T-helper 17 cell (primary cell): ENCODE measurements at regions not wholly inside any gene's neighbourhood (a gene's known extent, or its start where the extent isn't known, plus 50 kb on each side); places are given as distances from the start of the nearest gene placed in this dataset.
A peak's percentile ranks its signal among the peaks of the same experiment; 100 is the strongest.

Source experiments
- ATAC-seq: fragments of 150-1000 bp; cut with Tn5 transposase; 2 replicates; pipeline ENCODE4 v1.10.0; 2021; ENCODE audit warnings: mild to moderate bottlenecking, moderate library complexity
- DNase-seq, 3 donors: peaks; one replicate each; pipeline versions ENCODE4 v3.0.0 to v3.0.0-alpha.2; 2020 to 2021
- H3K9me3 ChIP-seq: one replicate; pipeline ENCODE4 v1.7.0; 2013; ENCODE audit warnings: low read length, mild to moderate bottlenecking; ENCODE audit not compliant: control insufficient read depth, poor library complexity, severe bottlenecking
- H3K27ac Mint-ChIP-seq: one replicate; pipeline ENCODE4 v1.8.0; 2022; ENCODE audit warnings: mild to moderate bottlenecking, moderate library complexity, mixed read lengths
- H3K27me3 Mint-ChIP-seq: one replicate; pipeline ENCODE4 v1.8.0; 2022; ENCODE audit warnings: mixed read lengths
- H3K36me3 Mint-ChIP-seq: one replicate; pipeline ENCODE4 v1.8.0; 2022; ENCODE audit warnings: low read depth, mixed read lengths
- H3K4me1 Mint-ChIP-seq: one replicate; pipeline ENCODE4 v1.8.0; 2022; ENCODE audit warnings: mild to moderate bottlenecking, mixed read lengths
- H3K4me3 Mint-ChIP-seq: one replicate; pipeline ENCODE4 v1.8.0; 2022; ENCODE audit warnings: mild to moderate bottlenecking, moderate library complexity, mixed read lengths

DNA sequence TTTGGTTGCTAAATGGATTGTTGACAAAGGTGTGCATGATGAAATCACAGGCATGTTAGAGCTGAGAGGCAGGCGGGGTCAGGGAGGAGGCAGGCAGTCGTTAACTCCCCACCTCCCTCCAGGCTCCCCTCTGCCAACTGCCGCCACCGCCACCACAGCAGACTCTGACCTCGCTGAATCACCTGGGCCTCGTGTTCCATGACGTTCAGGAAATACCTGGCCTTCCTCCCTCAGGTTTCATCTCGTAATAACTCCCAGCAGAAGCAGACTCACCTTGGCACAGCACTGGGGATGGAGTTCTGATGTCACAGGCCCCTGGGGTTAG lies 198.5 kb downstream of the KATNAL1 start:
- Mint-ChIP-seq H3K27me3 (peaks cover 24% of the 10 kb centered on the region), H3K36me3 (peaks cover 4% of the 10 kb centered on the region), H3K4me3 (no peak overlapping the region), H3K27ac (no peak overlapping the region), H3K4me1 (peaks cover 12% of the 10 kb centered on the region)
- DNase-seq (no peak), ATAC-seq (no peak)
- no peaks in the 10 kb centered on the region for H3K9me3 ChIP-seq

GRCh38 chr13:30108216-30108912 lies 199.0 kb downstream of the KATNAL1 start:
- no peaks in the 10 kb centered on the region for H3K9me3 ChIP-seq
- no peak overlapping the region for H3K27ac Mint-ChIP-seq
- peaks cover 24% of the 10 kb centered on the region for H3K27me3 Mint-ChIP-seq
- ATAC-seq: no peak
- peaks cover 12% of the 10 kb centered on the region for H3K4me1 Mint-ChIP-seq
- H3K36me3 Mint-ChIP-seq: peaks cover 4% of the 10 kb centered on the region
- no peak for DNase-seq
- H3K4me3 Mint-ChIP-seq: no peak overlapping the region

DNA sequence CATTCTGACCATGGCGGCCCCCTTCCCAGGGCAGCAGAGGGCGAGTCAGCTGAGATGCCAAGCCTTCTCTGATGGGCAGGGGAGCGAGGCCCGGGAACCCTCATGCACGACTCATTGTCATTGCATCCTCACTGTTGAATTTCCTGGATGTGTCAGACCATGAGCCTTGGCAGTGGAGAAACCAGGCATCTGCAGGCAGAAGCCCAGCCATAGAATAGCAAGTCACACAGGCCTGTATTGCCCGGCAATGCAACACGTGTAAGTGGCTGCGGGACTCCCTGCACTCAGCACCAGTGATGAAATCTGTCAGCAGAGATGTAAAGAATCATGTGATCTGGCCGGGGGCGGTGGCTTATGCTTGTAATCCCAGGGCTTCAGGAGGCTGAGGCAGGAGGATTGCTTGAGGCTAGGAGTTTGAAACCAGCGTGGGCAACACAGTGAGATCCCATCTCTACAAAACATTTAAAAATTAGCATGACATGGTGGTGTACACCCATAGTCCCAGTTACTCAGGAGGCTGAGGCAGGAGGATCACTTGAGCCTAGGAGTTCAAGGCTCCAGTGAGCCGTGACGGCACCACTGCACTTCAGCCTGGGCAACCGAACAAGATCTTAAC lies 199.7 kb downstream of the KATNAL1 start:
- DNase-seq (no peak), ATAC-seq (peak; percentile 39)
- peaks cover 30% of the 10 kb centered on the region for H3K27me3 Mint-ChIP-seq

GRCh38 chr13:30107121-30107520 lies 200.2 kb downstream of the KATNAL1 start:
- peaks cover 35% of the 10 kb centered on the region for H3K27me3 Mint-ChIP-seq
- no peak overlapping the region for H3K4me3 Mint-ChIP-seq
- no peak for ATAC-seq
- peaks cover 6% of the 10 kb centered on the region for H3K36me3 Mint-ChIP-seq
- no peak overlapping the region for H3K27ac Mint-ChIP-seq
- H3K4me1 Mint-ChIP-seq: peaks cover 7% of the 10 kb centered on the region
- no peak for DNase-seq
- H3K9me3 ChIP-seq: no peaks in the 10 kb centered on the region

More for the DNA sequence above, 199.7 kb downstream of the KATNAL1 start:
- no peak overlapping the region for H3K27ac Mint-ChIP-seq
- H3K4me3 Mint-ChIP-seq: no peak overlapping the region
- no peaks in the 10 kb centered on the region for H3K9me3 ChIP-seq
- peaks cover 9% of the 10 kb centered on the region for H3K4me1 Mint-ChIP-seq
- peaks cover 4% of the 10 kb centered on the region for H3K36me3 Mint-ChIP-seq

DNA sequence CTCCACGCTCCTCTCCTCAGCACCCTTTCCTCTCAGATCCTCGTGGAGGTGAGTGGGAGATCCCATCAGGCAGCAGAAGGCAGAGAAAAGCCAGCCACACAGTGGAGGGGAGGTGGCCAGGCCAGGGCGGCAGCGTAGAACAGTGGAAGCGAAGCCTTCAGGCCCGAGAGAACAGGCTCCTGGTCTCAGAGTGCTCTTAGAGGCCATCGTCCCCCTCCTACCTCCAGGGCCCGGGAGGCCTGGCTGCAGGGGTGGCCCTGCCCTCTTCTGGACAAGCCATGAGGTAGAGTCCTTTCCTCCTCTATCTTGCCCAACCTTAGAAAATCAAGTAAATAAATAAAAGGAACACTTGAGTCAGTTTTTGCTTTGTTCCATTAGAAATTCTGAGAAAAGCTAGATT lies 202.0 kb downstream of the KATNAL1 start:
- peaks cover 6% of the 10 kb centered on the region for H3K36me3 Mint-ChIP-seq
- H3K9me3 ChIP-seq: no peaks in the 10 kb centered on the region
- H3K4me3 Mint-ChIP-seq: no peak overlapping the region
- H3K27me3 Mint-ChIP-seq: peaks cover 30% of the 10 kb centered on the region
- no peak overlapping the region for H3K27ac Mint-ChIP-seq
- no peak for ATAC-seq
- H3K4me1 Mint-ChIP-seq: peaks cover 6% of the 10 kb centered on the region
- DNase-seq: no peak

GRCh38 chr13:30103161-30103840 lies 204.1 kb downstream of the KATNAL1 start:
- Mint-ChIP-seq H3K4me1 (peaks cover 2% of the 10 kb centered on the region), H3K4me3 (no peak overlapping the region), H3K27me3 (peaks cover 37% of the 10 kb centered on the region), H3K36me3 (peaks cover 6% of the 10 kb centered on the region), H3K27ac (no peak overlapping the region)
- DNase-seq (no peak), ATAC-seq (no peak)
- H3K9me3 ChIP-seq: no peaks in the 10 kb centered on the region

DNA sequence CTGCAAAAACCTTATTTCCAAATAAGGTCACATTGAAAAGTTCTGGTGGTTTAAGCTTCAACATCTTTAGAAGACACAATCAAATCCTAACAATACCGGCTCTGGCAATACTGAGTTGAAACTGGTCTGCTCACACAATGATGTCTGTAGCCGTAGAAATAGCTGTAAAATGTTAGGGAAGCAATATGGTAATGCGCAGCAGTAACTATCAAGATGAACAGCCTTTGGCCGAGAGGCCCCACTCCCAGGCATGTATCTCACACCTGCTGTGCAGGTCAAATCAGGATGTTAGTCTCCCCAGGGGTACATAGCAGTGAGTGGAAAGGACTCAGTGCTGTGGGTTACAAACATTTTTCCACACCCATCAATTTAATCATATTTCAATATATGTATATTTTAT lies 207.1 kb downstream of the KATNAL1 start:
- ATAC-seq: no peak
- Mint-ChIP-seq H3K4me3 (no peak overlapping the region), H3K4me1 (peaks cover 2% of the 10 kb centered on the region), H3K27me3 (peaks cover 33% of the 10 kb centered on the region), H3K27ac (no peak overlapping the region), H3K36me3 (peaks cover 5% of the 10 kb centered on the region)
- H3K9me3 ChIP-seq: no peaks in the 10 kb centered on the region
- DNase-seq: no peak

DNA sequence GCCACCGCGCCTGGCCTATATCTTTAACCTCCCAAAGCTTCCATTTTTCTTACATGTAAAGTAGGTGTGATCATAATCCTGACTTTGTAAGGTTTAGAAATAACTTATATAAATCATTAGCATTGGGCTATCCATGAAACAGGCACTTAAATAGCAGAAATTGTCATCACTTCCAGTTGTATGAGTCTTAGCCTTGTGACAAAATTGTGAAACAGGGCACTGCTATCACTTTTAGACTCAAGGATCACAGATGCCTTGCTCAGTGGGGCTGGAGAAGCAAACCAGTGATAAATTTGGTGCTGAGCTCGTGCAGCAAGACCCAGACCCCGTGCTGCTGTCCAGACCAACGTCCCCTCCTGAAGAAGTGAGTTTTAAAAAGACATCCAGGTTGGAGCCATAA lies 209.7 kb downstream of the KATNAL1 start:
- no peak for ATAC-seq
- H3K9me3 ChIP-seq: no peaks in the 10 kb centered on the region
- H3K27ac Mint-ChIP-seq: no peak overlapping the region
- no peak for DNase-seq
- peaks cover 20% of the 10 kb centered on the region for H3K27me3 Mint-ChIP-seq
- H3K4me1 Mint-ChIP-seq: peaks cover under 1% of the 10 kb centered on the region
- H3K4me3 Mint-ChIP-seq: no peak overlapping the region
- peaks cover 2% of the 10 kb centered on the region for H3K36me3 Mint-ChIP-seq

DNA sequence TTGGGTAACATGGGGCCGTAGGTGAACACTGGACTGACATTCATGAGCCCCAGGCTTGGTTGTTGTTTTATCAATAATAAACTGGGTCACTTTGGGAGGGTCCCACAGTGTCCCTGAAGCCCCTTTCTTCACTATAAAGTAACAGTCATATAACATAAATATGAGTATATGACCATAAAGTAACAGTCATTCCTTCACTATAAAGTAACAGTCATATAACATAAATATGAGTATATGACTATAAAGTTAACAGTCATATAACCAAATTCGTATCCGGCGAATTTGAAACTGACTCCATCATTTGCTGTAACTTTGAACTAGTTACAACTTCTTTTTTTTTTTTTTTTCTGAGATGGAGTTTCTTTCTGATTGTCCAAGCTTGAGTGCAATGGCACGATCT lies 210.3 kb downstream of the KATNAL1 start:
- H3K4me1 Mint-ChIP-seq: no peaks in the 10 kb centered on the region
- H3K9me3 ChIP-seq: no peaks in the 10 kb centered on the region
- H3K36me3 Mint-ChIP-seq: no peaks in the 10 kb centered on the region
- no peak overlapping the region for H3K27ac Mint-ChIP-seq
- ATAC-seq: no peak
- DNase-seq: no peak
- no peak overlapping the region for H3K4me3 Mint-ChIP-seq
- H3K27me3 Mint-ChIP-seq: peaks cover 13% of the 10 kb centered on the region

GRCh38 chr13:30094015-30094414 lies 213.3 kb downstream of the KATNAL1 start:
- no peaks in the 10 kb centered on the region for H3K36me3 Mint-ChIP-seq

DNA sequence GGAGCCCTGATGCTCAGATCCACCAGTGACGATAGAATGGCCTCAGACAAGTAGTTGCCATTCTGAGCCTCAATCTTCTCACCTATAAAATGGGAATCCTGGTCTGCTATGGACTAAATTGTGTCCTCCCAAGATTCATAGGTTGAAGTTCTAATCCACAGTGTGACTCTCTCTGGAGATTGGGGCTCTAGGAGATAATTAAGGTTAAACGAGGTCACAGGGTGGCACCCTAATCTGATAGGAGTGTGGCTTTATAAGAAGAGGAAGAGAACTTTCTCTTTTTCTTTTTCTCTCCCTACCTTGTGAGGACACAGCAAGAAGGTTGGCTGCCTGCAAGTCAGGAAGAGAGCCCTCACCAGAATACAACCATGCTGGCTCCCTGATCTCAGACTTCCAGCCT lies 214.1 kb downstream of the KATNAL1 start:
- H3K4me3 Mint-ChIP-seq: no peak overlapping the region
- no peak overlapping the region for H3K27ac Mint-ChIP-seq
- no peaks in the 10 kb centered on the region for H3K4me1 Mint-ChIP-seq
- no peak for ATAC-seq
- no peak for DNase-seq
- no peaks in the 10 kb centered on the region for H3K9me3 ChIP-seq
- H3K27me3 Mint-ChIP-seq: peaks cover 6% of the 10 kb centered on the region
- H3K36me3 Mint-ChIP-seq: no peaks in the 10 kb centered on the region

More at GRCh38 chr13:30094015-30094414, 213.3 kb downstream of the KATNAL1 start:
- no peaks in the 10 kb centered on the region for H3K9me3 ChIP-seq
- DNase-seq (no peak), ATAC-seq (no peak)
- peaks cover 13% of the 10 kb centered on the region for H3K27me3 Mint-ChIP-seq
- H3K4me3 Mint-ChIP-seq: no peak overlapping the region
- H3K4me1 Mint-ChIP-seq: no peaks in the 10 kb centered on the region
- H3K27ac Mint-ChIP-seq: no peak overlapping the region

GRCh38 chr13:30091691-30092090 lies 215.7 kb downstream of the KATNAL1 start:
- Mint-ChIP-seq H3K4me3 (no peak overlapping the region), H3K27ac (no peak overlapping the region), H3K27me3 (no peaks in the 10 kb centered on the region), H3K36me3 (no peaks in the 10 kb centered on the region), H3K4me1 (no peaks in the 10 kb centered on the region)
- H3K9me3 ChIP-seq: no peaks in the 10 kb centered on the region
- DNase-seq (no peak), ATAC-seq (no peak)

DNA sequence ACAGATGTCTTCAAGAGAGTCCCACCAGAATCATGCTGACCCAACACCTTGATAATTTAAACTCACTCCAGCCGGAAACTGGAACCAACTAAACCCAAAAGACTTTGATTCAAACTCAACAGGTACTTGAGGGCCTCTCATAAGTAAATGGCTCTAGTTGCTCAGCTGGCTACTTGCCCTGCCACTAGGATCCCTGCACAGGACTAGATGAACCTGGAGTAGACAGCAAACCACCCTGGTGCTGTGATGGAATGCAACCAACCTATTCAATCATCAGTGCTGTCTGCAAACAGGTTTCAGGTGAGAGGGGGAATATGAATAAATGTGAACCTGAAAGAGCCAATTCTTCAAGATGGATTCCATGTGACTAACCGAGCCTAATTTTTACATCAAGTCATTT lies 216.3 kb downstream of the KATNAL1 start:
- ATAC-seq: no peak
- Mint-ChIP-seq H3K27me3 (no peaks in the 10 kb centered on the region), H3K36me3 (no peaks in the 10 kb centered on the region), H3K4me1 (no peaks in the 10 kb centered on the region), H3K27ac (no peak overlapping the region), H3K4me3 (no peak overlapping the region)
- H3K9me3 ChIP-seq: no peaks in the 10 kb centered on the region
- DNase-seq: no peak
